ENCODE measurements at regions not wholly inside any gene's neighbourhood (a gene's known extent, or its start where the extent isn't known, plus 50 kb on each side); places are given as distances from the start of the nearest gene placed in this dataset.
"Not testable (repeated sequence)": the region's sequence is repeated elsewhere in the genome, so short reads cannot be mapped to it uniquely, and the experiment has no call there.

GRCh38 chr22:27252282-27253049, 549.1 kb downstream of the MN1 start:
- no peak overlapping the region for H3K9ac ChIP-seq
- H3K4me3 ChIP-seq (ENCODE audit: low read depth, low read length), result no peak overlapping the region
- no peak overlapping the region for H2AFZ ChIP-seq
- H3K27me3 ChIP-seq (ENCODE audit: control insufficient read depth, insufficient read depth, low read length), result no peaks in the 10 kb centered on the region
- H3K4me1 ChIP-seq, result no peaks in the 10 kb centered on the region
- H3K9me3 ChIP-seq (ENCODE audit: control insufficient read depth, low read length), result no peaks in the 10 kb centered on the region
- no peaks in the 10 kb centered on the region for H3K79me2 ChIP-seq
- H3K36me3 ChIP-seq (ENCODE audit: control insufficient read depth, insufficient read depth, low read length), result no peaks in the 10 kb centered on the region
- no peak for TF ChIP-seq CTCF (IDR thresholded peaks at IDR 0.05)
- no peak overlapping the region for H3K27ac ChIP-seq
- H3K4me2 ChIP-seq (ENCODE audit: low read length), result no peak overlapping the region

- no peak overlapping the region for H2AFZ ChIP-seq
- H3K27ac ChIP-seq, result no peak overlapping the region
These were observed 548.3 kb downstream of the MN1 start for GRCh38 chr22:27253108-27253902.

DNA sequence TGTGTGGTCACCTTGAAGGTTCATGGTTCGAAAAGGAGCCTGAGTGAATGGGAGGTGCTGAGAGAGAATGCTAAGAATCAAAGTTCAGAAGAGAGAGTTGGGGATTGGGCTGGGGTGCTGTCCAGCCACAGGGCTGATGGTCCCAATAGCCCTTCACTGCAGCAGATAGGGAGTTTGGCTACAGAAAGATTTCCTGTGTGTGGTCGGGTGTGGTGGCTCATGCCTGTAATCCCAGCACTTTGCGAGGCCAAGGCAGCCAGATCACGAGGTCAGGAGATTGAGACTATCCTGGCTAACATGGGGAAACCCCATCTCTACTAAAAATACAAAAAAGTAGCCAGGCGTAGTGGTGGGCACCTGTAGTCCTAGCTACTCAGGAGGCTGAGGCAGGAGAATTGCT, 547.5 kb downstream of the MN1 start:
- H3K27ac ChIP-seq; H3K27me3 ChIP-seq (ENCODE audit: control insufficient read depth, insufficient read depth, low read length); H3K79me2 ChIP-seq; H3K36me3 ChIP-seq (ENCODE audit: control insufficient read depth, insufficient read depth, low read length); H3K9me3 ChIP-seq (ENCODE audit: control insufficient read depth, low read length); H3K9ac ChIP-seq; H2AFZ ChIP-seq; H3K4me2 ChIP-seq (ENCODE audit: low read length); H3K4me3 ChIP-seq (ENCODE audit: low read depth, low read length); H3K4me1 ChIP-seq: not testable (repeated sequence)

More at GRCh38 chr22:27253108-27253902, 548.3 kb downstream of the MN1 start:
- Histone ChIP-seq H3K79me2 (no peaks in the 10 kb centered on the region), H3K9ac (no peak overlapping the region), H3K4me2 (ENCODE audit: low read length) (no peak overlapping the region), H3K9me3 (ENCODE audit: control insufficient read depth, low read length) (no peaks in the 10 kb centered on the region), H3K4me1 (no peaks in the 10 kb centered on the region), H3K27me3 (ENCODE audit: control insufficient read depth, insufficient read depth, low read length) (no peaks in the 10 kb centered on the region), H3K36me3 (ENCODE audit: control insufficient read depth, insufficient read depth, low read length) (no peaks in the 10 kb centered on the region), H3K4me3 (ENCODE audit: low read depth, low read length) (no peak overlapping the region)
- no peak for TF ChIP-seq CTCF (IDR thresholded peaks at IDR 0.05)

DNA sequence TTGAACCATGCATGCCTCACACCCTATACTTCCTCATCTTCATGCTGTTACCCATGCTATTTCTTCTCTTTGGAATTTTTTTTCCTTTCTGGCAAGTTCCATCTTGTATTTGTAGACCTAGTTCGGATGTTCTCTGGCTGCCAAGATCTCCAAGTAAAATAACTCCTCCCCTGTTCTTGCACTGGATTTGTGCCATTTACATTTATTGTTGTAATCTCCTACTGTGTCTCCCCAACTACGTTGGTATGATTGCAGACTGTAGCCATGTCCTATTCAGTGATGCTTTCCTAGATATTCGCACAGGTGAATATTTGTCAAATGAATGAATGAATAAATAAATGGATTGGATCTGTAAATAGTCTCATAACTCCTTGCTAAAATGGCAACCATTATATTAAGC, 546.0 kb downstream of the MN1 start:
- no peak overlapping the region for H3K9ac ChIP-seq
- H3K36me3 ChIP-seq (ENCODE audit: control insufficient read depth, insufficient read depth, low read length), result no peaks in the 10 kb centered on the region

More for the DNA sequence above, 546.0 kb downstream of the MN1 start:
- no peak for TF ChIP-seq CTCF (IDR thresholded peaks at IDR 0.05)
- H3K27me3 ChIP-seq (ENCODE audit: control insufficient read depth, insufficient read depth, low read length), result no peaks in the 10 kb centered on the region
- no peak overlapping the region for H3K4me2 ChIP-seq (ENCODE audit: low read length)
- no peak overlapping the region for H3K27ac ChIP-seq
- no peak overlapping the region for H2AFZ ChIP-seq
- H3K79me2 ChIP-seq, result no peaks in the 10 kb centered on the region
- no peak overlapping the region for H3K4me3 ChIP-seq (ENCODE audit: low read depth, low read length)
- H3K9me3 ChIP-seq (ENCODE audit: control insufficient read depth, low read length), result no peaks in the 10 kb centered on the region
- no peaks in the 10 kb centered on the region for H3K4me1 ChIP-seq
